HG02763 (cell line): ENCODE measurements at regions not wholly inside any gene's neighbourhood (a gene's known extent, or its start where the extent isn't known, plus 50 kb on each side); places are given as distances from the start of the nearest gene placed in this dataset.

ENCODE experiments used
- ATAC-seq: cut with Tn5 transposase; IDR thresholded peaks from one replicate; pipeline ENCODE4 v1.9.1; 2021; ENCODE audit warnings: mild to moderate bottlenecking, moderate library complexity; ENCODE audit not compliant: unreplicated experiment

GRCh38 chr6:66751630-66752029 is 1044.6 kb upstream of the EYS start:
- ATAC-seq: no peak

DNA sequence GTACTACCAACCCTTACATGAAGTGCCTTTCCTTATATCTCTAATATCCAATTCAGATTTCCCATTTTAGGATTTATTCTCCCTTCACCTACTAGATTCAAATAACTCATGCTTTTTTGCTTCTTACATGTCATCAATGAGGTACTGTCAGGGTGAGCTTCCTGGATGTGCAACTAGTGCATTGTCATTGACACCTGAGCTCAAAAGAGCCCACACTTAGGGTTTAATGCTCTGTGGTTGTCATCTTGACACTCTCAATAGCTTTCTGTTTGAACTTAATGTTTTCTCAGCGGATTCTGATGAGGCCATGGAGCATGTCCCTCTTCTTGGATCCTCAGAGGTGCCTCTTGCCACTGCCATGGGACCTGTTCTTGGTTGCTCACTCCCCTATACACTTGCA is 1033.3 kb upstream of the EYS start:
- no peak for ATAC-seq

GRCh38 chr6:66735106-66735890 is 1028.3 kb upstream of the EYS start:
- ATAC-seq: no peak

GRCh38 chr6:66731310-66731709 is 1024.3 kb upstream of the EYS start:
- no peak for ATAC-seq

DNA sequence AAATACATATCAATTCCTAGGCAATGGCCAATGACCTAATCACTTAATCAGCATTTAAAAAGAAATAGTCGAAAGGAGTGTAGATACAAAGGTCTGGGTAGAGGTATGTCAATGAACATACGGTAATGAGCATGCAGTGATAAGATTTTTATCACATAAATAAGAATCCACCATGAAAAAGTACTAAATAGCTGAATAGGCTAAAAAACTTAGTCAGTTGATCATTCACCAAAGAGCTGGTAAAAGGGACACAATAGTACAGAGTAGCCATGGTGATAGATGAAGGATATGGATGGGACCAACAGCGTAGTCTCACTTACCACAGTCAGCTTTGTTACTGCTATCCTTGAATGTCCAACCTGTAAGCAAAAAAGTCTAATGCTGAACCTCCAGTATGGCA is 1018.6 kb upstream of the EYS start:
- ATAC-seq: no peak

GRCh38 chr6:66717801-66718200 is 1010.8 kb upstream of the EYS start:
- no peak for ATAC-seq

DNA sequence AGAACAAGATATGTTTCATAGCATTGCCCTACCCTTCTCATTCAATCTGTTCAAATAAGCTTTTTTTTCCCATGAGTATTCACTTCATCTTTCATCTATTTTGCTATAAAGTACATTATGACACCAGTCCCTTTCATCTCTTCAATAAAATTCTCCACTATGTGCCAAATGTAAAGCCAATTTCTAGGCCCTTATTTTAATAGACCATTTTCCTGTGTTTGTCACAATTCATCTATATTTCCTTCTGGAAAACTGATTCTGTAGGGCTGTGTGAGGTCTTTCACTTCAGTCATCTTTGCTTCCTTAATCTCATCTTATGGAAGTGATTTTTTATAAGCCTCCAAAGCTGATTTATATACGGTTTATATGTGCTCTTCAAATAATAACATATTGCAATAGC is 992.4 kb upstream of the EYS start:
- no peak for ATAC-seq

DNA sequence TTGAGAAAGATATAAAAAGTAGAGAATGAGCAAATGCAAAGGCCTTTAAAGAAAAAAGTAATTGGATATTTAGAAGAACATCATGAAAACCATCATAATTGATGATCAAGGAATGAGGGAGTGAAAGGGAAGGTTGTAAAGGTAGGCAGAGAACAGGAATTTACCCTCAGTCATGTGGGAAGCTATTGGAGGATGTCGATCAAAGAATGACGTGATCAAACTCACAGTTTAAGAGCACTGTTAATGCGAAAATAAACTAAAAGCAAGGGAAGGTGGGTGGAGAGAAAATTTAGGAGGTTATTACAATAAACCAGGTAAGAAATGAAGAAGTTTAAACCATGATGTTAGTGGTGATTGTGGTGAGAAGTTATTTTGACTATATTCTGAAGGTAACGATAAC is 982.6 kb upstream of the EYS start:
- no peak for ATAC-seq

DNA sequence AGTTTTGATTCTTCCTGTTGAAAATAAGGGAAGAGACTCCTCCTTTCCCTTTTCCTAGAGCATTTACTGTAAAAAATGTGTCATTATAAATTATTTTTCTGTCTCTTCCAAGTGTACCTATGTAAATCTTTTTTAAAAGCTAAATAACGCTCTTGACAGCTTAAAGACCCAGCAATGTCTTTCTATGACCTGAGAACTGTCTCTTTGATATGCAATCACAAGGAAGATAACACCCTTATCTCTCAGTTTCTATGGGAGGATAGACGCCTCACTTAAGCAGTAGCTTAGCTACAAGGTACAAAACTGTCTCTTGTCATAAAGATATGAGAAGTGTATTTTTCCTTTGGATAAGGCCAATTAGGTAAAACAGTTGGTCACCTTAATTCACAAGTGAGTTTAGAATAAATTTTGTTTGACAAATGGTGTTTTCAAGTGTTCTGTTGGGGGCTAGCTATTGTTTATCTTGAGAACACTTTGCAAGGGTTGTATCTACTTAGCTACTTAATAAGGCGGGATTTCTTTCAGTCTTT is 980.6 kb upstream of the EYS start:
- ATAC-seq: no peak

- ATAC-seq: no peak
These were observed 968.9 kb upstream of the EYS start for GRCh38 chr6:66675906-66676305.

GRCh38 chr6:66664112-66664511 is 957.1 kb upstream of the EYS start:
- no peak for ATAC-seq

GRCh38 chr6:66662721-66663507 is 955.9 kb upstream of the EYS start:
- no peak for ATAC-seq

- ATAC-seq: no peak
These were observed 955.2 kb upstream of the EYS start for GRCh38 chr6:66662196-66662595.

GRCh38 chr6:66655420-66655819 is 948.4 kb upstream of the EYS start:
- ATAC-seq: no peak

GRCh38 chr6:66638518-66638917 is 931.5 kb upstream of the EYS start:
- ATAC-seq: no peak

DNA sequence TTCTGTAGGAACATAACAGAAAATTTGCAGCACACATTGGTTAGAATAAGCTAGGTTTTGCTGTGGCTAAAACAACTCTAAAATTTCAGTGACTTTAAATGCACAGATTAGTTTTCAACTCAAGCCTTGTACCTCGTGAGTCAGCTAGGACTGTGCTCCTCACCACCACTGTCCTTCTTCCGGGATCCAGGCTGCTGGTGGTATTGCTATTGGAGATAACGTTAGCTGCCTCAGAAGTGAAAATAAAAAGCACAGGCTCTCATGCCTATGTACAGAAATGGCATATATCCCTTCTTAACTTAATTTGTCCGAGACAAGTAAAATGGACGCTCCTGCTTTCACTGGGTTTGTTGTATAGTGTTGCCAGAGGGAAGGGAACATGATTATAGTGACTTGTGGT is 931.1 kb upstream of the EYS start:
- ATAC-seq: no peak

- no peak for ATAC-seq
These were observed 921.9 kb upstream of the EYS start for GRCh38 chr6:66628917-66629316.

DNA sequence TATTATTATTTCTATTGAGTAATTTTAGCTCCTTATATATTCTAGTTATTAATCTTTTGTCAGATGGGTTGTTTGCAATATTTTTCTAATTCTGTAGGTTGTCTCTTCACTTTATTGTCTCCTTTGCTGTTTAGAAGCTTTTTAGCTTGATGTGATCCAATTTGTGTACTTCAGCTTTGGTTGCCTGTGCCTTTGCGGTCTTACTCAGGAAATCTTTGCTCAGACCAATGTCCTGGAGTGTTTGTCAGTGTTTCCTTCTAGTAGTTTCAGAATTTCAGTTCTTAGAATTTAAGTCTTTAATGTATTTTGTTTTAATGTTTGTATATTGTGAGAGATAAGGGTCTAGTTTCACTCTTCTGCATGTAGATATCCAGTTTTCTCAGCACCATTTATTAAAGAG is 916.0 kb upstream of the EYS start:
- no peak for ATAC-seq

DNA sequence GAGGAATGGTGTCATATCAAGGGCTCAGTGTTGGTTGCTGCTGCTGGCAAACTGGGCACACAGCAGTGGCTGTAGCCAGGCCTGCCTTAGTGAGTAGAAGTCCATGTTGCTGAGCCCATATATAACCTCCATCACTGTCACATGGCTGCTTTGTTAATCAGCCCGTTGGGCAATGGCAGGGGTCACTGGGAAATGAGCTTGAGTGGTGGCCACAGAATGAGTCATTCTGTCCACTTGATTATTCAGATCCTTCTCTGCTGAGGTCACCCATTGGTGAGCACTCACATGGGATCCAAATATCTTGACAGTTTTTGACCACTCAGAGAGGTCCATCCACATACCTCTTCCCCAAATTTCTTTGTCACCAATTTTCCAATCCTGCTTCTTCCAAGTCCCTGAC is 898.9 kb upstream of the EYS start:
- no peak for ATAC-seq

- ATAC-seq: no peak
These were observed 898.0 kb upstream of the EYS start for GRCh38 chr6:66605011-66605410.

DNA sequence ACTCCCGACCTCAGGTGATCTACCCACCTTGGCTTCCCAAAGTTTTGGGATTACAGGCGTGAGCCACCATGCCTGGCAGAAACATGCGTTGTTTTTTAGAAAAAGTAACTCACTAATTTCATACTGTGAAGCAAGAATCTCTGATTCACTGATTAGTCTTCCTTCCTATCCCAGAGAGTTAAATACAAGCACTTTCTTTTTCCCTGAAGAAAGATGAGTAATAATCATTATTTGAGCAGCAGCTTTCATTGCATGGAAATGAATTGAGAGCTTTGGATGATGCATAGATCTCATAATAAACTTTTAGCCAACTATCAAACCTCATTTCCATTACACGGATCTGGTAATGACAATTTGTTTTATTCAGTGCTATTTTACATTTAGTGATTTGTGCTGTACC is 892.5 kb upstream of the EYS start:
- ATAC-seq: no peak

DNA sequence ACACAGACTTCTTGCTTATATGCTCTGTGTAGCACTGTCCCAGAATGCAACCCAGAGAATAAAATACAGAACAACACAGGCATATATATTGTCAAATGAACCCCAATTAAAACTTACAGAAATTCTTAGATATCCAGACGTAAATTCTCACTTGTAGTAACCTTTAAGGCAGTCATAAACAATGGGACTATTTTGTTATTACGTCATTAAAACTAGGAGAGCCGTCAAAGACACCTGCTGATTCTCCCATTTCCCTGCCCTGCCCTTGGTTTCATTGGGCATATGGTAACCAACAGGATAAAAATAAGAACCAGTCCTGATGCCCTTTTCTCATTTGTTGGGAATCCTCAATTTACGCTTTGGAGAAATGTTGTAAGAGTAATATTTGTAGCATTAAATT is 871.3 kb upstream of the EYS start:
- no peak for ATAC-seq
